Tibial nerve (tissue), 4 donors: ENCODE measurements at regions not wholly inside any gene's neighbourhood (a gene's known extent, or its start where the extent isn't known, plus 50 kb on each side); places are given as distances from the start of the nearest gene placed in this dataset.
A peak's percentile ranks its signal among the peaks of the same experiment; 100 is the strongest.

Source experiments
- DNase-seq, 2 donors: peaks; one replicate each; pipeline ENCODE4 v3.0.0-alpha.2; 2019; ENCODE audit warnings: low spot score in 2 of 2
- H3K27ac ChIP-seq, 4 donors: fragments of 200-600 bp; sonication (generic) in 3 of 4; one replicate each; pipeline ENCODE4 v1.5.1; 2017 to 2019; ENCODE audit warnings: mild to moderate bottlenecking in 1 of 4
- H3K27me3 ChIP-seq, 2 donors: fragments of 200-600 bp; sonication (generic) in 1 of 2; one replicate each; pipeline versions ENCODE4 v1.5.1 to v1.6.0; 2017 to 2019
- H3K36me3 ChIP-seq, 3 donors: fragments of 200-600 bp; sonication (generic); one replicate each; pipeline ENCODE4 v1.5.1; 2018 to 2019
- H3K4me1 ChIP-seq, 4 donors: fragments of 200-600 bp; sonication (generic) in 3 of 4; one replicate each; pipeline ENCODE4 v1.5.1; 2017 to 2019
- H3K4me3 ChIP-seq, 4 donors: fragments of 200-600 bp; sonication (generic) in 3 of 4; one replicate each; pipeline ENCODE4 v1.5.1; 2017 to 2019; ENCODE audit warnings: mild to moderate bottlenecking in 1 of 4, moderate library complexity in 1 of 4
- H3K9me3 ChIP-seq, 4 donors: fragments of 200-600 bp; sonication (generic) in 3 of 4; one replicate each; pipeline ENCODE4 v1.5.1; 2017 to 2019
- CTCF ChIP-seq, 5 experiments: fragments of 200-600 bp in 3 of 5; fragments of 450-650 bp in 2 of 5; sonication (generic) in 3 of 5; IDR thresholded peaks; one replicate each; pipeline ENCODE4 v1.5.1; 2016 to 2019; ENCODE audit warnings: antibody characterized with exemption in 5 of 5, mild to moderate bottlenecking in 3 of 5, moderate library complexity in 2 of 5
- EP300 ChIP-seq, 2 donors: sonication (generic); formaldehyde crosslinking; IDR thresholded peaks; one replicate each; pipeline ENCODE4 v1.6.1; 2017; ENCODE audit warnings: antibody characterized with exemption in 2 of 2, mild to moderate bottlenecking in 1 of 2
- POLR2A ChIP-seq, 2 donors: fragments of 450-650 bp; IDR thresholded peaks; one replicate each; pipeline ENCODE4 v1.6.1; 2017; ENCODE audit warnings: antibody characterized with exemption in 2 of 2, mild to moderate bottlenecking in 2 of 2, moderate library complexity in 2 of 2
- WGBS, 2 donors: methylation state at CpG; one replicate each; pipeline ENCODE4 v1.1.5; 2018; 5-methylcytosine and 5-hydroxymethylcytosine counted together

GRCh38 chr17:77308861-77309726 is 168.3 kb downstream of the SEC14L1 start:
- 53 to 65% methylated on average over 18 of the region's 18 CpGs for WGBS, 2 donors
- TF ChIP-seq EP300 (IDR thresholded peaks at IDR 0.05) (no peak), CTCF (IDR thresholded peaks at IDR 0.05) (no peak), POLR2A (IDR thresholded peaks at IDR 0.05) (no peak)
- Histone ChIP-seq H3K4me3 (no peak overlapping the region), H3K27ac (peak overlapping the region in 1 of 4 donors; percentile 26), H3K9me3 (no peaks in the 10 kb centered on the region), H3K36me3 (no peaks in the 10 kb centered on the region), H3K27me3 (no peaks in the 10 kb centered on the region), H3K4me1 (peaks cover 0 to 40% (median 11%) of the 10 kb centered on the region in 4 donors)
- DNase-seq, result no peak

GRCh38 chr17:77310336-77310735 is 169.6 kb downstream of the SEC14L1 start:
- no peak for DNase-seq
- Histone ChIP-seq H3K27ac (no peak overlapping the region), H3K27me3 (no peaks in the 10 kb centered on the region), H3K36me3 (no peaks in the 10 kb centered on the region), H3K4me1 (peaks cover 0 to 34% (median 6%) of the 10 kb centered on the region in 4 donors), H3K9me3 (no peaks in the 10 kb centered on the region), H3K4me3 (no peak overlapping the region)
- TF ChIP-seq POLR2A (IDR thresholded peaks at IDR 0.05) (no peak), EP300 (IDR thresholded peaks at IDR 0.05) (no peak), CTCF (IDR thresholded peaks at IDR 0.05) (no peak)
- WGBS, 2 donors, result 89 to 90% methylated on average over 18 to 19 of the region's 19 CpGs

- H3K4me3 ChIP-seq, result no peak overlapping the region
- WGBS, 2 donors, result 82 to 84% methylated on average over 14 to 15 of the region's 15 CpGs
- H3K36me3 ChIP-seq, result no peaks in the 10 kb centered on the region
- no peaks in the 10 kb centered on the region for H3K9me3 ChIP-seq
- no peaks in the 10 kb centered on the region for H3K27me3 ChIP-seq
- peaks cover 0 to 44% (median 8%) of the 10 kb centered on the region in 4 donors for H3K4me1 ChIP-seq
- H3K27ac ChIP-seq, result no peak overlapping the region
- TF ChIP-seq POLR2A (IDR thresholded peaks at IDR 0.05) (no peak), CTCF (IDR thresholded peaks at IDR 0.05) (no peak), EP300 (IDR thresholded peaks at IDR 0.05) (no peak)
- DNase-seq, result no peak
Observed at GRCh38 chr17:77311371-77311981, 170.7 kb downstream of the SEC14L1 start.

- Histone ChIP-seq H3K27ac (no peak overlapping the region), H3K4me1 (peaks cover 0 to 46% (median 8%) of the 10 kb centered on the region in 4 donors), H3K9me3 (no peaks in the 10 kb centered on the region), H3K27me3 (no peaks in the 10 kb centered on the region), H3K36me3 (no peaks in the 10 kb centered on the region), H3K4me3 (no peak overlapping the region)
- no peak for TF ChIP-seq POLR2A (IDR thresholded peaks at IDR 0.05)
- TF ChIP-seq EP300 (IDR thresholded peaks at IDR 0.05), result no peak
- TF ChIP-seq CTCF (IDR thresholded peaks at IDR 0.05), result no peak
- 90 to 91% methylated on average over 18 of the region's 18 CpGs for WGBS, 2 donors
- DNase-seq, result no peak
Observed at GRCh38 chr17:77312061-77312701, 171.4 kb downstream of the SEC14L1 start.
